DMS114 treated with DMSO at 0.1 percent for 48 hours (cell line): ENCODE measurements at regions not wholly inside any gene's neighbourhood (a gene's known extent, or its start where the extent isn't known, plus 50 kb on each side); places are given as distances from the start of the nearest gene placed in this dataset.
"Not testable (repeated sequence)": the region's sequence is repeated elsewhere in the genome, so short reads cannot be mapped to it uniquely, and the experiment has no call there.

Experiments used
- DNase-seq: peaks from one replicate; lab custom pipeline; 2025; ENCODE audit not compliant: unreplicated experiment; lab: John Stamatoyannopoulos, UW

GRCh38 chr1:157270705-157271274 is 132.6 kb upstream of the ETV3 start:
- no peak for DNase-seq

- no peak for DNase-seq
Observed at GRCh38 chr1:157269656-157270375, 131.6 kb upstream of the ETV3 start.

GRCh38 chr1:157262891-157263290 is 124.7 kb upstream of the ETV3 start:
- DNase-seq = no peak

- no peak for DNase-seq
Observed at GRCh38 chr1:157262422-157262821, 124.2 kb upstream of the ETV3 start.

GRCh38 chr1:157255891-157256290 is 117.7 kb upstream of the ETV3 start:
- not testable (repeated sequence) for DNase-seq

GRCh38 chr1:157254183-157254582 is 116.0 kb upstream of the ETV3 start:
- DNase-seq = not testable (repeated sequence)

- no peak for DNase-seq
Observed at GRCh38 chr1:157252473-157252872, 114.3 kb upstream of the ETV3 start.

GRCh38 chr1:157249739-157250138 is 111.5 kb upstream of the ETV3 start:
- DNase-seq = no peak

GRCh38 chr1:157249326-157249725 is 111.1 kb upstream of the ETV3 start:
- no peak for DNase-seq

GRCh38 chr1:157247764-157248049 is 109.5 kb upstream of the ETV3 start:
- DNase-seq = not testable (repeated sequence)

GRCh38 chr1:157247005-157247763 is 109.0 kb upstream of the ETV3 start:
- no peak for DNase-seq

GRCh38 chr1:157245823-157246222 is 107.6 kb upstream of the ETV3 start:
- DNase-seq = no peak

GRCh38 chr1:157241185-157241538 is 103.0 kb upstream of the ETV3 start:
- no peak for DNase-seq

- no peak for DNase-seq
Observed at GRCh38 chr1:157240495-157241184, 102.4 kb upstream of the ETV3 start.

- DNase-seq = no peak
Observed at GRCh38 chr1:157239936-157240335, 101.7 kb upstream of the ETV3 start.

- no peak for DNase-seq
Observed at GRCh38 chr1:157238585-157238984, 100.4 kb upstream of the ETV3 start.

- DNase-seq = no peak
Observed at GRCh38 chr1:157237981-157238380, 99.8 kb upstream of the ETV3 start.

GRCh38 chr1:157237522-157237921 is 99.3 kb upstream of the ETV3 start:
- no peak for DNase-seq

- no peak for DNase-seq
Observed at GRCh38 chr1:157236072-157236471, 97.9 kb upstream of the ETV3 start.

- no peak for DNase-seq
Observed at GRCh38 chr1:157235307-157235706, 97.1 kb upstream of the ETV3 start.

GRCh38 chr1:157234705-157235273 is 96.6 kb upstream of the ETV3 start:
- no peak for DNase-seq

- no peak for DNase-seq
Observed at GRCh38 chr1:157233131-157233530, 94.9 kb upstream of the ETV3 start.
